Frontal cortex (tissue), 3 donors: ENCODE measurements at regions not wholly inside any gene's neighbourhood (a gene's known extent, or its start where the extent isn't known, plus 50 kb on each side); places are given as distances from the start of the nearest gene placed in this dataset.

Source experiments
- DNase-seq, 2 donors: peaks; one replicate each; pipeline ENCODE4 v3.0.0; 2012; ENCODE audit warnings: low spot score in 2 of 2
- FAIRE-seq: peaks from 2 replicates; lab custom pipeline; 2012; peaks lifted over from hg19 to GRCh38; lab: Jason Lieb, UNC
- donor health status: control.
- donor health status: control.
- donor health status: control.

GRCh38 chr18:30404422-30404821 is 638.1 kb downstream of the DSC3 start:
- no peak for FAIRE-seq
- DNase-seq, result no peak

- peak; percentile 40 for FAIRE-seq
- no peak for DNase-seq
These were observed 639.3 kb downstream of the DSC3 start for GRCh38 chr18:30403278-30403677.

GRCh38 chr18:30387401-30387800 is 655.1 kb downstream of the DSC3 start:
- FAIRE-seq (no peak), DNase-seq (no peak)

GRCh38 chr18:30386624-30387023 is 655.9 kb downstream of the DSC3 start:
- FAIRE-seq (no peak), DNase-seq (no peak)

- DNase-seq (no peak), FAIRE-seq (no peak)
These were observed 656.9 kb downstream of the DSC3 start for GRCh38 chr18:30385684-30386083.

GRCh38 chr18:30381826-30382225 is 660.7 kb downstream of the DSC3 start:
- DNase-seq (no peak), FAIRE-seq (no peak)

- no peak for FAIRE-seq
- no peak for DNase-seq
These were observed 664.4 kb downstream of the DSC3 start for GRCh38 chr18:30378097-30378496.

GRCh38 chr18:30376515-30376914 is 666.0 kb downstream of the DSC3 start:
- FAIRE-seq (no peak), DNase-seq (no peak)

- FAIRE-seq (no peak), DNase-seq (no peak)
These were observed 680.5 kb downstream of the DSC3 start for GRCh38 chr18:30361864-30362540.

GRCh38 chr18:30359521-30359920 is 683.0 kb downstream of the DSC3 start:
- FAIRE-seq (no peak), DNase-seq (no peak)

GRCh38 chr18:30358555-30358954 is 684.0 kb downstream of the DSC3 start:
- FAIRE-seq (no peak), DNase-seq (peak; percentile 5 to 14)

- DNase-seq, result no peak
- FAIRE-seq, result no peak
These were observed 689.9 kb downstream of the DSC3 start for GRCh38 chr18:30352551-30353168.

GRCh38 chr18:30350263-30350662 is 692.3 kb downstream of the DSC3 start:
- DNase-seq (no peak), FAIRE-seq (no peak)

- no peak for DNase-seq
- FAIRE-seq, result no peak
These were observed 699.5 kb downstream of the DSC3 start for GRCh38 chr18:30343090-30343489.

GRCh38 chr18:30342675-30343074 is 699.9 kb downstream of the DSC3 start:
- FAIRE-seq (no peak), DNase-seq (no peak)

- DNase-seq (no peak), FAIRE-seq (no peak)
These were observed 707.8 kb downstream of the DSC3 start for GRCh38 chr18:30334781-30335180.

- FAIRE-seq, result no peak
- no peak for DNase-seq
These were observed 709.2 kb downstream of the DSC3 start for GRCh38 chr18:30333310-30333709.

GRCh38 chr18:30328839-30329238 is 713.7 kb downstream of the DSC3 start:
- FAIRE-seq, result no peak
- DNase-seq, result no peak

- DNase-seq, result no peak
- FAIRE-seq, result no peak
These were observed 740.4 kb downstream of the DSC3 start for GRCh38 chr18:30302181-30302580.

GRCh38 chr18:30298769-30299168 is 743.8 kb downstream of the DSC3 start:
- no peak for FAIRE-seq

GRCh38 chr18:30288662-30289414 is 753.7 kb downstream of the DSC3 start:
- FAIRE-seq (no peak), DNase-seq (no peak)

More at GRCh38 chr18:30298769-30299168, 743.8 kb downstream of the DSC3 start:
- DNase-seq, result no peak
